Fibroblast of skin of scalp (primary cell): ENCODE measurements at regions not wholly inside any gene's neighbourhood (a gene's known extent, or its start where the extent isn't known, plus 50 kb on each side); places are given as distances from the start of the nearest gene placed in this dataset.
"Not testable (repeated sequence)": the region's sequence is repeated elsewhere in the genome, so short reads cannot be mapped to it uniquely, and the experiment has no call there.

Experiments used
- DNase-seq: peaks from one replicate; pipeline ENCODE4 v3.0.0-alpha.2; 2013

- DNase-seq: no peak
These were observed 50.8 kb upstream of the BOD1L1 start for GRCh38 chr4:13678186-13678924.

- DNase-seq: no peak
These were observed 54.0 kb upstream of the BOD1L1 start for GRCh38 chr4:13681570-13681969.

- no peak for DNase-seq
These were observed 66.7 kb upstream of the BOD1L1 start for GRCh38 chr4:13694256-13694655.

GRCh38 chr4:13698296-13698695, 70.8 kb upstream of the BOD1L1 start:
- no peak for DNase-seq

GRCh38 chr4:13700021-13700857, 72.7 kb upstream of the BOD1L1 start:
- DNase-seq: peak; percentile 84

GRCh38 chr4:13700858-13701140, 73.3 kb upstream of the BOD1L1 start:
- not testable (repeated sequence) for DNase-seq

GRCh38 chr4:13701937-13702446, 74.5 kb upstream of the BOD1L1 start:
- DNase-seq: peak; percentile 60

GRCh38 chr4:13703096-13703495, 75.6 kb upstream of the BOD1L1 start:
- no peak for DNase-seq

GRCh38 chr4:13704035-13704434, 76.5 kb upstream of the BOD1L1 start:
- DNase-seq: no peak

- DNase-seq: no peak
These were observed 77.2 kb upstream of the BOD1L1 start for GRCh38 chr4:13704761-13705160.

- no peak for DNase-seq
These were observed 78.1 kb upstream of the BOD1L1 start for GRCh38 chr4:13705521-13706041.

GRCh38 chr4:13706120-13706519, 78.6 kb upstream of the BOD1L1 start:
- DNase-seq: peak; percentile 13

- DNase-seq: no peak
These were observed 79.2 kb upstream of the BOD1L1 start for GRCh38 chr4:13706716-13707115.

- no peak for DNase-seq
These were observed 82.8 kb upstream of the BOD1L1 start for GRCh38 chr4:13710246-13710885.

- DNase-seq: no peak
These were observed 83.8 kb upstream of the BOD1L1 start for GRCh38 chr4:13711233-13711785.

- no peak for DNase-seq
These were observed 94.4 kb upstream of the BOD1L1 start for GRCh38 chr4:13721894-13722293.

- DNase-seq: no peak
These were observed 95.1 kb upstream of the BOD1L1 start for GRCh38 chr4:13722649-13723048.

GRCh38 chr4:13728761-13729160, 101.2 kb upstream of the BOD1L1 start:
- DNase-seq: no peak

- no peak for DNase-seq
These were observed 103.5 kb upstream of the BOD1L1 start for GRCh38 chr4:13731019-13731418.

- no peak for DNase-seq
These were observed 106.3 kb upstream of the BOD1L1 start for GRCh38 chr4:13733817-13734216.

- DNase-seq: no peak
These were observed 123.1 kb upstream of the BOD1L1 start for GRCh38 chr4:13750594-13750993.

GRCh38 chr4:13761581-13761980, 134.1 kb upstream of the BOD1L1 start:
- not testable (repeated sequence) for DNase-seq

GRCh38 chr4:13762130-13762529, 134.6 kb upstream of the BOD1L1 start:
- no peak for DNase-seq
